ENCODE measurements at regions not wholly inside any gene's neighbourhood (a gene's known extent, or its start where the extent isn't known, plus 50 kb on each side); places are given as distances from the start of the nearest gene placed in this dataset.
A peak's percentile ranks its signal among the peaks of the same experiment; 100 is the strongest.
"Not testable (repeated sequence)": the region's sequence is repeated elsewhere in the genome, so short reads cannot be mapped to it uniquely, and the experiment has no call there.

DNA sequence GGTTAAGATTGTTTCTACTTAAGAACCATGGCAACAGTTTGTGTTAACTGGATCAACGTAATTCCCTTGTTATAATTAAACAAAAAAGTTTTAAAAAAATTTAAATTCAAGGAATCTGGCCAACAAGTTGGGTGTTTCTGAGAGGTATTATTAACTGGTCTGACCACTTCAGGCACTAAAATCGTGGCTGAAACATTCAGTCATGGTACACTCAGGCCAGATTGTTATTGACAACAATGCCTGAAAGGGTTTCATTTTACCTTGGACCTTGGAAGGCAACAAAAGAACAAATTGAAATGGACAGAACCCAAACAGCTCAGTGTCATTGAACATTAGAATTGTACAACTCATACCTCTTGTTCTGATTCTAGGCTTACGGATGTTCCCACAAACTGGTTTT, 103.3 kb upstream of the ARMC3 start:
- FAIRE-seq, result no peak

DNA sequence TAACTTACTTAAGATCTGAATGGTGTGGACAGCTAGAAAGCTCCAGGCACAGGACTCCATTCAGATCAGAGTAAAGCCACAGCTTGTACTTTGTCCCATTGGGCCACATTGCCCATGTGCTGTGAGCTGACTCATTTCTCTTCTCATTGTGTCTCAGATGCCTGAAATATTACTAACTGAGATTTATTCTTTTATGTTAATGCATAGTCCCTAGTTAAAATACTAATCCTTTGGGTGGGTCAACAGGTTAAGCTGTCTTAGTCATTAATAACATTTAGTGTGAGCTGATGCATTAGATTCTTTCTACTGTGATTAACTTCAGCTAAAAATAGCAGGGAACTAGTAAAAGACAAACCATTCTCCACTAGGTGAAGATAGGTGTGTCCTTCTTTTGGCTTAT, 104.7 kb upstream of the ARMC3 start:
- FAIRE-seq, result no peak

DNA sequence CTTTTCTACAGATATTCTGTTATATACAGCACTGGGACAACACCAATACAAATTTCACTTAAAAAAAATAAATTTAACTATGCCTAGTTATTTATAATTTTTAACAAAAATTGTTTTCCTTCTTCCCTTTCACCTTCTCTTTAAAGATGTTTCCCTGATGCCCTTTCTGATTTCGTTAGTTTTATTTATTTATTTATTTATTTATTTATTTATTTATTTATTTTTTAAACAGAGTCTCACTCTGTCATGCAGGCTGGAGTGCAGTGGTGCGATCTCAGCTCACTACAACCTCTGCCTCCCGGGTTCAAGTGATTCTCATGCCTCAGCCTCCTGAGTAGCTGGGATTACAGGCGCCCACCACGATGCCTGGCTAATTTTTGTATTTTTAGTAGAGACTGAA, 105.9 kb upstream of the ARMC3 start:
- FAIRE-seq, result not testable (repeated sequence)

DNA sequence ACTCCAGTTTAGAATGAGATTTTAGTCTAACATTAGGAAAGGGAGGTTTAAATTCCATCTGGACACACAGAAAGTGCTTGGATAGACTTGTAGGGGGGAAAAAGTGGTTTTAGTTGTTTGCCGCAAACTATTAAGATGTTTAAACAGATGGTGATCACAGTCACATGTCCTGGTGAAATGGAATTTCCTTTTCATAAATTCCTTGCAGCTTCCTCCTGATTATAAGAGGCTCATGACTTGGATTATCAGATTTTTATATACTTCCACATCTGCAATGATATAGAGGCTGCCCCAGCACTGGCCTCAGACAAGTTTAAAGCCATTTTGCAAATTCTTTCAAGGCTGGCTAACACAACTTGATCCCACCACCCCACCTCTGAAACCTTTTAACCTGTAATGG, 106.4 kb upstream of the ARMC3 start:
- FAIRE-seq, result no peak

DNA sequence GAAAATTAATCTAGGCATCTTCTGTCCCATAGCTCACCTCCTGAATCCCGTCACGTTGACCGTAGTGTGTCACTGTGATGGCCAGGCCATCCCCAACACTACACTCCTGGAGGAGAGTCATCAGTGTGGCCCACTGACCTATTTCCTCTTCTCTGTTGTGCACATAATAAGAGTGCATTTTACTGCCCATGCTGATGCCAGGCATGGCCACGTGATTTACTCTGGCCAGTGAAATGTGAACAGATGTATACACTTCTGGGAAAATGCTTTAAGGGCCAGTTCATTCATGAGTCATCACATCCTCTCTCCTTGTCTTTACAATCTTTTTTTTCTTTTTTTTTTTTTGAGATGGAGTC, 101.9 kb upstream of the PIP4K2A start:
- FAIRE-seq, result no peak

DNA sequence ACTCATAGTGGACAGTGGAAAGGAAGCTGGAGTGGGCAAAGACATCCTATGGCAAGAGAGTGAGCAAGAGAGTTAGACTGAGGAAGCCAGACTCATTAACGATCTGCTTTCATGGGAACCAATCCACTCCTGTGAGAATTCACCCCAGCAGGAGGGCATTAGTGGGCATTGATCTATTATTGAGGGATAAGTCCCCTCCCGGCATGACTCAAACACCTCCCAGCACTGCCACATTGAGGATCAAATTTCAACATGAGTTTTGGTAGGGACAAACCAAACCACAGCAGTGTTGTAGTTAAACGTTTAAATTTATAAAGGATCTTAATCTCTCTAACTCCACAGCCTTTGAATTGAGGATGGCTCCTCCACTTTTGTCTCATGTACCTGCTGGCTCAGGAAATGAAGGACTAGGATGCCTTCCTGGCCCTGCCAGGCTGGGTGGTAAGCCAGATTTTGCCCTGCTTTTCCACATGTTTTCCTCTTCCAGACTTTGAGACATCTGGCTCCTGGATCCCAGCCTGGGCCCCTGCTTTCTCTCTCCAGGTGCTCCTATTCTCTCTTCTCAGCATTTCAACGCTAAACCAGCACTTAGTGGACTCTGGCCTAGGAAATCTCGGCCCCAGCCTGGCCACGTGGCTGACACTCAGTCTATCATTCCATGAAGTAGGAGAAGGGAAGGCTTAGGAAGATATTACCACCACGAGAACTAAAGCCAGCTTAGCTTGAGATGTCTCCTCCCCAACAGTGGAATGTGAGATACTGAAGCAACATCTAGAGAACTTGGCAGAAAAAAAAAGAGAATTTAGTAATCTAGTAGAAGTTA, 96.5 kb upstream of the PIP4K2A start:
- FAIRE-seq, result no peak

DNA sequence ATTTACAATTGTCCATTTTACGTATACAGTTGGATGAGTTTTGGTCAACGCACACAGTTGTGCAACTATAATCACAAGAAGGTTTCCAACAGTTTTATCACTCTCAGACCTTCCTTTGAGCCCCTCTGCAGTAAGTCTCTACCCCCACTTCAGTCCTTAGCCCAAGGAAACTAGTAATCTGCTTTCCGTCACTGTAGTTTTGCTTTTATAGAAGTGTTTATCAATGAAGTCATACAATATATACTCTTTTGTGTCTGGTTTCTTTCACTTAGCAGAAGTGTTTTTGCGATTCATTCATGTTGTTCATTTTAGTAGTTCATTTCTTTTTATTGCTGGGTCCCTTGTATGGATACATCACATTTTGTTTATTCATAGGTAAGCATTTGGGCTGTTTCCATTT, 92.9 kb upstream of the PIP4K2A start:
- no peak for FAIRE-seq

DNA sequence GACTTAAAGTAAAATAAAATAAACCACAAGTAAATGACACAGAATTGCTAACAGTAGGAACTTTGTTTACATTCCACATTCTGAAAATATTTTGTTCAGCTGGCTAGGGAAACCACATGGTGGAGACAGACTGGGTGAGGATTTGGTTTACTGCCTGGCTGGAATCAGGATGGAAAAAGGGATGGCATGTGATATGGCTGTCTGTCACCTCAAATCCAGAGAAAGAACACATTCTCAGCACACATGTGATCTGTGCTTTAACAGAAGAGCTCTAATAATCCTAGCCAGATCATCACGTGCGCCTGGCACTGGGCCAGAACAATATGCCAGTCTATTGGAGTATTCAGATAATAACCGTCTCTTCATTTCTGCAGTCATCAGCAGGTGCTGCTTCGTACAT, 90.9 kb upstream of the PIP4K2A start:
- FAIRE-seq, result no peak

DNA sequence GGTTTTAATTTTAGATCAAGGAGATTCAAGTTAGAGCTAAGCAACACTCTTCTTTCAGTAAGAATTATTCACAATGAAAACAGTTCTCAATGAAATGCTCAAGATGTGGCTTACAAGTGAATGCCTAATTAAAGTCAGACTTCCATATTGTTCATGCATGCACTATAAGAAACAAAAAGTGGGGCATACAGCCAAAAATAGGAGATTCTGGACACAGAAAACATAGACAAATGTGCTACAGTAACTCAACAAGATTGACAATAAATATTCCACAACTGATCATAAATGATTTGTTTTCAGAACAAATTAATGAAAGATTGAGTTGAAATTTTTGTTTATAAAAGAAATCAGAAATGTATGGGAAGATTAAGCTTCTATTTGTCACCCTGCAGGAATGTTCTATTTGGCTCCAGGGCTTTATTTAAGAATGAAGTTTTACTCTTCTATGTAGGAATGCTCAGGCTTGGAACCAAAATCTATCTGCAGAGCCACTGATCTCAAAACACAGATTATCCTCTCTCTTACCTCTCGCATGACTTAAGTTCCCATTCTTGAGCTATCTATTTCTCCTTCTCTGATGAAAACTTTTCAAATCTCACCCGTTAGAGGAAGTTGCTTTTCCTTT, 89.0 kb upstream of the PIP4K2A start:
- no peak for FAIRE-seq

DNA sequence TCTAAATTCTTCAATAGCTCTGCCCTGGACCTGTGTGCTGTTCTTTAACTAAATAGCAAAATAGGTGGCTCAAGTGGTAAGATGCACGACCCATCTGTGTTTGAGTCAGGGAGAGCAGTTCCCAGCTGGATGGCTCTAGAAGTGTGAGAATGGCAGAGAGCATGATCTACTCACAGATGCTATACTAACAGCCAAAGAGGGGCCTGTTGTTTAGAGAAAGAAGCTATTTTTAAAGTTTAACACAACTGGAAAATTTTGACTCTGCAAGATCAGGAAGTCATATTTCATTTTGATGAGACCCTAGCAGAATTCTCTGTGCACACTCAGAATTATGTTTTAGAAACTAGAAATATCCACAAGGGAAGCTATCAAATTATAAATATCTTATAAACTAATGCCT, 87.4 kb upstream of the PIP4K2A start:
- peak; percentile 59 for FAIRE-seq

DNA sequence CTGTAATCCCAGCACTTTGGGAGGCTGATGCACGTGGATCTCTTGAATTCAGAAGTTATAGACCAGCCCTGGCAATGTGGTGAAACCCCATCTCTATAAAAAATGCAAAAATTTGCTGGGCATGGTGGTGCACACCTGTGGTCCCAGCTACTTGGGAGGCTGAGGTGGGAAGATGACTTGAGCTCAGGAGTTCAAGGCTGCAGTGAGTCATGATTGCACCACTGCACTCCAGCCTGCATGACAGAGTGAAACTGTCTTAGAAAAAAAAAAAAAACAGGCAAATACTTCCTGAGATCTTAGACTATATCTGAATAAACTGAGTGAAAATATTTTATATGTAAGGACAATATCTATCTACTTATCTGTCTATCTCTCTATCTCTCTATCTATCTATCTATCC, 83.4 kb upstream of the PIP4K2A start:
- FAIRE-seq, result not testable (repeated sequence)

DNA sequence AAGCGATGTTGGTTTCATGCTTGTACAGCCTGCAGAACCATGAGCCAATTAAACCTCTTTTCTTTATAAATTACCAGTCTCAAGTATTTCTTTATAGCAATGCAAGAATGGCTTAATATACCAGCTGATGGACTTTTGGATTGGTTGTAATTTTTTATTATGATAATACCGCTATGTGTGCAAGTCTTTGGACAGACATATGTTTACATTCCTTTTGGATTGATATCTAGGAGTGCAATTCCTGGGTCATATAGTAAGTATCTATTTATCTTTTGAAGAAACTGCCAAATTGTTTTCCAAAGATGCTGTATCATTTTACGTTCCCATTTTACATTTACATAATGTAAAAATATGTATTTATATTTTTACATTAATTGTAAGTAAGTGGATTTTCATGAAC, 81.2 kb upstream of the PIP4K2A start:
- no peak for FAIRE-seq

DNA sequence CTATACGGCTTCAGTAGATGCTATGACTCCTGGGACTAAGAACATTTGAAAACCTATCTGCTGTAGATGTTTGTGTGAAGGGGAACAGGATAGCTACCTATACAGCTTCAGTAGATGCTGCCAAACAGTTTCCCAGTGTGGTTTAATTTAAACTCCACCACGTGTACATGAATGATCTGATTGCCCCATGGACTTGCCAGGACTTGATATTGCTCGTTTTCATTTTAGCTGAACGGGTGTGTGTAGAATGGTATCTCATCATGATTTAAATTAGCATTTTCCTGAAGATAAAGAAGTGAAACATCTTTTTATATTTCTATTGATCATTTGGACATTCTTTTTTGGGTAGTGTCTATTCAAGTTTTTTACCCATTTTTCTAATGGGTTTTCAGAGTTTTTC, 77.8 kb upstream of the PIP4K2A start:
- FAIRE-seq, result no peak

DNA sequence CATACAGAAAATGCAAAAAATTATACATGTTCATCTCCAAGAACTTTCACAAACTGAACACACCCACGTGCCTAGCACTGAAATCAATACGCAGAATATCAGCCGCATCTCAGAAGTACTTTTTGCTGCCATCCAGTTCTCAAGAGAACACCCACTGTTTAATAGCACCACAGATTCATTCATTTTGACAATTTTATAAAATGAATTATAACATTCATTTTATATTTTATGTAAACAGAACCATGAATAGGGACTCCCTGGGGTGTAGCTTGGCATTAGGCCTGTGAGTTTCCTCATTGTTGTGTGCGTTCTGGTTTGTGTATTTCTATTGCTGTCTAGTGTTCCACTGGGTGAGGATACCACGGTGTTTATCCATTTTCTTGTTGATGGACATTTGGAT, 77.3 kb upstream of the PIP4K2A start:
- no peak for FAIRE-seq

DNA sequence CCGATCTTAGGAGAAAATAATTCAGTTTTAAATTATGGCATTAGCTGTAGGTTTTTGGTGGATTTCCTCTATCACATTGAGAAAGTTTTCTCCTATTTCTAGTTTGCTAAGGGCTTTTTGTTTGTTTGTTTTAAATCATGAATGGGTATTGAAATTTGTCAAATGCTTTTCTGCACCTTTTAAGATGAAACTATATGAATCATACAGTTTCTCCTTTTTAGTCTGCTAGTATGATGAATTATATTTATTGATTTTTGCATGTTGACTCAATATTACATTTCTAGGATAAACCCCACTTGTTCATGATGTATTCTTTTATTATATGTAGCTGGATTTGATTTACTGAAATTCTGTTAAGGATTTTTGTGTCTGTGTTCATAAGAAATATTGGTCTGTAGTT, 70.3 kb upstream of the PIP4K2A start:
- no peak for FAIRE-seq

DNA sequence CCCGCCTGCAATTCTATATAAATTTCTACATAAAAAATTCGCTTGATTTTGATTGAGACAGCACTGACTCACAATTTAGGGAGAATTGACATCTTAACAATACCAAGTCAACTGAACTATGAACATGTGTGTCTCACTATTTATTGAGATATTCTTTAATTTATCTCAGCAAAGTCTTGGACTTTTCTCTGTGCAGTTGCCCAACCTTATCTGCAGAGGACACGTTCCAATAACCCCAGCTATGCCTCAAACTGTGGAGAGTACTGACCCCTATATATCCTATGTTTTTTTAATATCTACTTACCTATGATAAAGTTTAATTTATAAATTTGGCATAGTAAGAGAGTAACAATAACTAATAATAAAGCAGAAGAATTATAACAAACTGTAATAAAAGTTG, 69.4 kb upstream of the PIP4K2A start:
- FAIRE-seq, result no peak

DNA sequence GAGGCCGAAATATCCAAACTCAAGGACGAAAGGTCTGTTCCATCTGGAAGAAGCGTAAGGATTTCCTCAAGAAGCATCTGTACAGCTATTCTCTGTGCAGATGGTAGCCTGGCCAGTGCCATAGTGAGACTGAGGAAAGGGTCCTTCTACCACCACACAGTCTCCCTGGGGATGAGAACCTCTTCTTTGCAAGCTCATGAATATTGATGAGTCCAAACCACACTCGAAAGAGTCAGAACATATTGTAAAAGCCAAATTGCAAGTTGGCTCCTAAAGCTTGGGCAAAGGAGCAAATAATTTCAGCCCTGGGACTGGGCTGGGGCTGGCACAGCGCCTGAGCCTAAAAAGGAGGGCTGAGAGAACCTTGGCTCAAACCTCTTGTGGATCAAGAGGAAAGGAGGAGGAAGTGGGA, 66.1 kb upstream of the PIP4K2A start:
- no peak for FAIRE-seq

DNA sequence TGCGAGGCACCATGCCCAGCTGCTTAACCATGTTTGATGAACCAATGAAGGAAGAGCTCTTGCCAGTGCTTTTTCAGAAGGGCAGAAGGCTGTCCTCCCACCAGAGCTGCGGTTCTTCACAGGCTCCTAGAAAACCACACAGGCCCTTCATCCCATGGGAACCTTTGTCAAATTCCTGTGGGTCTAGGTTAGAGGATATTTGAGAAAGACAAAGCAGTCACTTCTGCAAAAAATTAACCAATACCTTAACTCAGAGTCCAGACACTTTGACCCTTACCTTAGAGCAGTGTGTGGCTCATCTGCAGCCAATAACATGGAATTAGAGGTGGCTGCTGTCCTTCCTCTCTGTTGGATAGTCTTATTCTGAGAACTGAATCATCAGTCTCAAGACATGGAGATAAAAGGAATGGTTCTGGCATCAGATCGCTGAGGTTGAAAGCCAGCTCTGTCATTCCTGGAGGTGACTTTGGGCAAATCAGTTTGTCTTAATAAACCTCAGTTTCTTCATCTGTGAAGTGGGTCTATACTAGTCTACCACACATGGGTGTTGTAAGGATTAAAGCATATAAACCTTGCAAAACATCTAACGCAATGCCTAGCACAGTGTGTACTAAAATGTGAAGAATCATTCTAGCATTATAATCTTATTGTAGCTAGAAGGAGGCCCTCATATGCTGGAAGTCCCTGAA, 65.1 kb upstream of the PIP4K2A start:
- FAIRE-seq, result no peak

DNA sequence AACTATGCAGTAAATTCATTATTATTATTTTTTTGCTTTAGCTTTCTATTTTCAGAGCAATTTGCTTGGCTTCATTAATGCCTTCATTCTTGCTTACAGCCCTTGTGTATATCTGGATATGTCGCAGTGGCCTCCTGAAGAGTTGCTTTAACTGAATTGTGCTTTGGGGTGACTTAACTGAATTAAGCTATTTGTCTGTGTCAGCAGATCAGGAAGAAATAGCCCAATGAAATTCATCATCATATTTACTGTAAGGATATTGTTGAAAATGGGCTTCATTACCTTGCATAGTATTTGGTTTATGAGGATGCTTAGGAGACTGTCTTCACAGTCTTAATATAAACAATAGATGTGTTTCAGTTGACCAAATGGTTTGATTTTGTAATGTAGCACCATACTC, 59.7 kb upstream of the PIP4K2A start:
- FAIRE-seq, result no peak

DNA sequence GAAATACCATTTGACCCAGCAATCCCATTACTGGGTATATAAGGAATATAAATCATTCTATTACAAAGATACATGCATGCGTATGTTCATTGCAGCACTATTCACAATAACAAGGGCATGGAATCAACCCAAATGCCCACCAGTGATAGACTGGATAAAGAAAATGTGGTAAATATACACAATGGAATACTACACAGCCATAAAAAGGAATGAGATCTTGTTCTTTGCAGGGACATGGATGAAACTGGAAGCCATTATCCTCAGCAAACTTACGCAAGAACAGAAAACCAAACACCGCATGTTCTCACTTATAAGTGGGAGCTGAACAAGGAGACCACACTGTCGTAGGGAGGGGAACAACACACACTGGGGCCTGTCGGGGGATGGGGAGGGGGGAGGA, 57.3 kb upstream of the PIP4K2A start:
- not testable (repeated sequence) for FAIRE-seq

DNA sequence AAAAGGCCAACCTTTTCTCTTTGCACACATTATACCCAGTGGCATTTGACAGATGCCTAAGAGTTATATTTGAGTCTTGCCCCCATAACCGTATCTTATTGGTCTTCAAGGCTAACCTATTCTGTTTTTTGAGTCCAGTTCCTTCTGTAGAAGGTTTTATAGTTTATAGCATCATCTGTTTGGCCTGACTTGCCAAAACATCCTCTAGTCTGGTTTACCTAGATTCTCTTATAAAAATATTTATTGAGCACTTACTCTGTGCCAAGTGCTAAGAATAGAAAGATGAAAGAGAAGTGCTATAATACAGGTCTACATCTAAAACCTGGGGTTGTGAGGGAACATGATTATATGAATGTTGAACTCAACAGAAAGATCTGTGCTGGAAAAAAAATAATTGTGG, 55.9 kb upstream of the PIP4K2A start:
- FAIRE-seq, result no peak

DNA sequence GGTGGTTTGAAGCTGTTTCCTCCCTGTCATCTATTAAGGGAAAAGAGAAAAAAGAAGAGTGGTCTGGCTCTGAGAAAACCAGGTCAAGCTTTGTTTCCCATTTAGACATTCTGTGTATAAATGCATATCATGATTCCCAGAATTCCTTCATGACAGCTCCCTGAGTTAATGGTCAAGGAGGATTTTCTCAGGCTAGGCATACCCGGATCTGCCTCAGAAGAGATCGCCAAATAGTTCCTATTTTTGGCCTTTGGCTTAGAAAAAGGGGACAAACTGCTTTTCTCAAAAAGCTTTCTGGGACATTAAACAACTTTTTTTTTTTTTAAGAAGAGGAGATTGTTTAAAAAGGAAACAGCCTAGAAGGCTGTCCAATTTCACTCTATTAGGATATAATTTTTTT, 53.5 kb upstream of the PIP4K2A start:
- no peak for FAIRE-seq

DNA sequence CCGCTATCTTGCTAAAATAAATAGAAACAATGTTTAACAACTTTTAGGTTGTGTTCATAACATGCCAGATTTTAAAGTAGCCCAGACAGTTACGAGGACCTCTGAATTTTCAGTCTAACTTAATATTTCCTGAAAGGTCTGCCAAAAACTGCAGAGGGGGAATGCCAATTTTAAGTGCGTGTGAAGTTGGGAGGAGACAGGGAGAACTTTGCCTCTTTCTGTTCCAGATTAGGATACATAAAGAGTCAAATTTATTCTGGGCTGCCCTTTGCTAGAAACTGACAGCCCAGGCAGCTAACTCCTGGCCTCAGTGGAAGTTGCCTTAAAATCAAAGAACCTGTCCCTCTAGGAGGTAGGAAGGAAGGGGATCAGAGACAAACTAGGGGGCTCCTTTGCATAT, 52.3 kb upstream of the PIP4K2A start:
- no peak for FAIRE-seq
